DMS79 treated with DMSO at 0.1 percent for 48 hours (cell line): ENCODE measurements at regions not wholly inside any gene's neighbourhood (a gene's known extent, or its start where the extent isn't known, plus 50 kb on each side); places are given as distances from the start of the nearest gene placed in this dataset.

Source experiments
- DNase-seq: peaks from one replicate; lab custom pipeline; 2025; lab: John Stamatoyannopoulos, UW

DNA sequence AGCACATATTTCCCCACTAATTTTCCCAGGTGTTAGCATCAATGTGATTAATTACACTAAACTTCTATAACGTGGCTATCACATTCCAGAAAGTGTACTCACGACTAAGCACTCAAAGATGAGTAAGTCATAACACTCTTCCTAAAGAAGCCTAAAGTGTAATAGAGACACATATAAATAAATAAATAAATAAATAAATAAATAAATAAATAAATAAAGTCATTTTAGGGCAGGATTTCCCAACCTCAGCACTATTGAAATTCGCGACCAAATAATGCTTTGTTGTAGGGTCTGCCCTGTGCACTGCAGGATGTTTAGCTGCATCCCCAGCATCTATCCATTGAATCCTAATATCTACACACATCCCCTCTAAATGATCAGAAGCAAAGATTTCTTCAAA lies 390.9 kb downstream of the CDH7 start:
- no peak for DNase-seq

DNA sequence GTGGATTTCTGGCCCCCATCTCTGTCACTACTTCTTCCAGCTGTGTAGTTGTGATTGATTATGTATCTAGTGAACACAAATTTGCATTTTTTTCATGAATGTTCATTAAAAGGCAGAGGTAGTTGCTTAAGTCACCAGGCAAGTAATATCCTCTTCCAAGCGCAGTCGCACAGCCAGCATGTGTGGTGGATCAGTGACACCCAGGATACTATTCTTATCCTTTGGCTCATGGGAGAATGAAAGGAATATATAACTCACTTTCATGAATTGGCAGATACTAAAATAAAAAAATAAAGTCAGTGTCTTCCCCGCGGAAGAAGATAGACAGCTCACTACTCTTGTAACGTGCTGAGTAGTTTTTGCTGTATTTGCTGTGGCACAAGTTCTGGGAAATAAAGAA lies 387.8 kb downstream of the CDH7 start:
- DNase-seq = no peak

DNA sequence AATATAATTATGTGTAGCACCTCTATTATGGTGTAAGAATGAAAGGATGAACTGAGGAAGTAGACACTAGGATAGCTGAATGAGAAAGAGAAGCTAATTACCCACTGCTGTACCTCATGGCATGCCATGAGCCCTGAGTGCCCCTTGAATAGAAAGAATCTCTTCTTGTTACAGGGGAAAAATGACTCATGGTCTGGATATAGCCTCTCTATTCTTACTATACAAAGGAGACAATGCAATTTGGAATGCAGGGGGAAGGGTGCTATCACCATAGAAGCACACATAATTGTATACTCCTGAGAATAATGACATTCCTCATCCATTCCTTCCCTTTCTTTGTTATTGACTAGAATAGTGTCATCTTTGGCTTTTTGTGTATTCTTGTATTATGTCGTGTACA lies 385.2 kb downstream of the CDH7 start:
- DNase-seq = no peak

GRCh38 chr18:66129248-66129647 lies 378.4 kb downstream of the CDH7 start:
- no peak for DNase-seq

DNA sequence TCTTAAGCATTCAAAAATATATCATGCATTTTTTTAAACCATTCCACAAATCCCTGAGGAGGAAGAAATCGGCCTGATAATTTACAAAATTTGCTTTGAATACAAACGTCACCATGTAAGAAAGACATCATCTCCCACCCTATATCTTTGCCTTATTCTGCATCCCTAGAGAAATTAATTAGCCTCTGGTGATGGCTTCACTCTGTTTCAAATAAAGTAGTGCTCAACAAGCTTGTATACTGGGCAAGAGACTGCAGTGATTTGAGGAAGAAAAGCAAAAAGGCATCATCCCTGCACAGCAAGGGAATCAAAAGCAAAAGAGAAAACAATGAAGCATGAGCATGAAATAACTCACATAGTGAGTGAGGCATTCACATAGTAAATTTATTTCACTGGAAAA lies 375.5 kb downstream of the CDH7 start:
- DNase-seq = no peak

DNA sequence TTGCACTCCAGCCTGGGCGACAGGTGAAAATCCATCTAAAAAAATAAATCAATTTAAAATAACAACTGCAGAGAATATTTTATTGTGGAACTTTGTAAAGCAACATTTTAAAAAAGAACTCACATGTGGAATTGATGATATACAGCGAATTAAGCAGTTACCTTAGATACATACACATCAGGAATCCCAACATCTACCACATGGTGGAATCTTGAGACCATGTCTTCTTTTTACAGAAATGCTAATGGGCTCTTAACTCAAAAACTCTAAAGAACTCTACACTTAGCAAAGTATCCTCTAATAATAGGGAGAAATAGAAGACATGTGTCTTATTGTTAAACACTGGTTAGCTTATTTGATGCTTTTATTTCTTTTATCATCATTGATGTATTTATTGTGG lies 373.6 kb downstream of the CDH7 start:
- no peak for DNase-seq

DNA sequence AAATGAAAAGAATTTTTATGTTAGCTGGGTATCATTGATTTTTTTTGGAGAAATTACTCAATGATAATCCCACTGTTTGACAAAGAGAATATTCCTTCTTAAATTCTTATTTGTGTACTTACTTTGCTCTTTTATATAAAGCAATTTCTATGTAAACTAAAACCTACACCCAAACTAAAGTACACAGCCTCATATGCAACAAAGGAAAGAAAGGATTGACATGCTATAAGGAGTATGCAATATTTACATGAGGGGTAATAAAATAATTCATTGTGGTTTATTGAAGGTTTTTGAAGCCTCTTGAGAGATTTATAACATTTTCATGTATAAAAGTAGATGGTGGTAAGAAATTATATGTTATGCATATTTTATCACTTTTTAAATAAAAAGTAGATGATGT lies 368.5 kb downstream of the CDH7 start:
- no peak for DNase-seq

DNA sequence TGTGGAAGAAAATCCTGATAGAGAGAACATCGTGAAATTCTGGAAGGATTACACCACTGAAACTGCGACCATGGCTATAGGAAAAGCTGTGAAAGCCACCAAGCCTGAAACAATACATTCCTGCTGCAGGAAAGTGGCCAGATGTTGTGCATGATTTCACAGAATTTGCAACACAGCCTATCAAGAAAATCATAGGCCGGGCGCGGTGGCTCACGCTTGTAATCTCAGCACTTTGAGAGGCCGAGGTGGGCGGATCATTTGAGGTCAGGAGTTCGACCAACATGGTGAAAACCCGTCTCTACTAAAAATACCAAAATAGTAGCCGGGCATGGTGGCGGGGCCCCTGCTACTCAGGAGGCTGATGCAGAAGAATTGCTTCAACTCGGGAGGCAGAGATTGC lies 360.2 kb downstream of the CDH7 start:
- DNase-seq = no peak

GRCh38 chr18:66110607-66111006 lies 359.8 kb downstream of the CDH7 start:
- DNase-seq = no peak

GRCh38 chr18:66109981-66110380 lies 359.2 kb downstream of the CDH7 start:
- DNase-seq = no peak

DNA sequence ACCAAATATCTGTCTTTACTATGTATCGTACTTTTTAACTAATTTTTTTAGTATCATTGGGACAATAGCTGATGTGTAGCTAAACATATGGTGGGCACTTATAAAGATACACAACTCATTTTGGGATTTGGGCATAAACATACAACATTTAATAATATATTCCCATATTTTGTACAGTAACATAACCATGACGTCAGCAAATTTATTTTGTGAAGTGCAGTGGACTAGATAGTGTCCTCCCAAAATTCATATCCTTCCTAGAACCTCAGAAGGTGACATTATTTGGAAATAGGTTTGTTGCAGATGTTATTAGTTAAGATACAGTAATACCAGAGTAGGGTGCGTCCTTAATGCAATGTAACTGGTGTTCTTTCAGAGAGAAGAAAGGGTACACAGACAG lies 356.7 kb downstream of the CDH7 start:
- no peak for DNase-seq

DNA sequence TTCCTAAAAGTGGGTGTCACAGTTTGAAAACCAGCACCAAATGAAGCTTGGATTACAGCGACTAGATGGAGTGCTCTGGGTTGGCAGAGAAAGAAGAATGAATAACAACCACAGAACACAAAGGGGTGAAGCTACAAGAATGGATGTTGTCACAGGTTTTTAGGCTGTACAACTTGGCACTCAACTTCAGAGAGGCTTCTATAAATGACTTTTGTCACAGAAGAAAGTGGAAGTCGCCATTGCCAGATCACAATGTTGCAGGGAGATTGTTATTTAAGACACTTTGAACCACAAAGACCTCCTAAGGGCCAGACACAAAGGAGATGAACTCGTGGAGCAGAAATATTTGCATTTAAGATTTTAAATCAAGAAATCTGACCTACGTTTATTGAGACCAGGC lies 354.2 kb downstream of the CDH7 start:
- no peak for DNase-seq

GRCh38 chr18:66103550-66103949 lies 352.7 kb downstream of the CDH7 start:
- no peak for DNase-seq

GRCh38 chr18:66083078-66083477 lies 332.3 kb downstream of the CDH7 start:
- no peak for DNase-seq

DNA sequence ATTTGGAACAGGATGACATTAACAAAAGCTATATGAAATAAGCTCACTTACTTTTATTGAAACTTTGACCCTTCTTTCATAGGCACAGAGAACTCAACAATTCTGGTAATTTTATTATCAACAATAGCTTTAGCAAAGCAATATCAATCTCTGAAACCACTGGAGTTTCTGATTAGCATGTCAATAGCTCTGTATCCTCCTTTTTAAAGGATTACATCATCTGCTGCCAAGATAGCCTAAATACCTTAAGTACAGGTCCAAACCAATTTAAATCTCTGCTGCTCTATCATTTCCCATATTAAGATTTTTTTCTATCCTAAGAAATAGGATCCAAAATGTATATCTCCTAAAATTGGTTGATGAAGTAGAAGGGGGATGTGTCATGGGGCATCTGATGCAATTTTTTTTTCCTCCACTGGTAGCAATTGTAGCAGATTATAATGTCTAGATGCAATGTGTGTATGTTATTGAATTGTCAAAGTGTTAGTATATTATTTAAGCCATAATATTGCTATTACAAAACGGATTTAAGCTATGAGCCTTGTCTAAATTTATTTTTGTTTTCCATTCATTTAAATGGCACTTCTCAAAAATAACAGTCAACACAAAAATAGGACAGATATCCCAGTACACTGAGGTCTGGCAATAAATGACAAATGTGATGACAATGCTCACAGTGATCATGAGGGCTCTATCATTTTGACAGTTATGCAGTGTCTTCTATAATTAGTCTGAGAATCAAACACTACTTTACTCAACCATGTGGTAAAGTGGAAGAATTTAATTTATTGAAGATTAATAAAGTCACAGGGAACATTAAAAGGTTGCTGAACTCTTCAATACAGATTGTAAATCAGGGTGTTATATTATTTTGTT lies 328.4 kb downstream of the CDH7 start:
- no peak for DNase-seq

DNA sequence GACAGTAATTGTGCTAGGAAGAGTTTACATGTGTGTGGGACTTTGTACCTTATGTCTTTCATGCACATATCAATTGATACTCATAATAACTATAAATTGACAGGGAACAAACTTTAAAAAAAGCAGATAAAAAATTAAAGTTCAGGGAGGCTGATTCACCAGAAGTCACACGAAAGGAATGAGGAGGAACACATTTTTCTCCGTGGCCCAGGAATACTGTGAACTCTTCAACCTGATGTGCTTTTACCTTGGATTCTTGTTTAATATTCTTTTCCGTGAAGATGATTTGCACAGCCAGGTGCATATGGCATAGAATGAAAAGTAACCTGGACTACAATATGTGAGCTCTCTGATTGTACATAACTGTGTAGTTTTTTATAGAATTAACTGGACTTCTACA lies 326.3 kb downstream of the CDH7 start:
- DNase-seq = no peak

- no peak for DNase-seq
Measured at GRCh38 chr18:66066191-66066590, 315.4 kb downstream of the CDH7 start.

- DNase-seq = no peak
Measured at GRCh38 chr18:66048406-66048805, 297.6 kb downstream of the CDH7 start.

GRCh38 chr18:66046032-66046602 lies 295.3 kb downstream of the CDH7 start:
- no peak for DNase-seq

GRCh38 chr18:66043009-66043408 lies 292.2 kb downstream of the CDH7 start:
- DNase-seq = no peak

DNA sequence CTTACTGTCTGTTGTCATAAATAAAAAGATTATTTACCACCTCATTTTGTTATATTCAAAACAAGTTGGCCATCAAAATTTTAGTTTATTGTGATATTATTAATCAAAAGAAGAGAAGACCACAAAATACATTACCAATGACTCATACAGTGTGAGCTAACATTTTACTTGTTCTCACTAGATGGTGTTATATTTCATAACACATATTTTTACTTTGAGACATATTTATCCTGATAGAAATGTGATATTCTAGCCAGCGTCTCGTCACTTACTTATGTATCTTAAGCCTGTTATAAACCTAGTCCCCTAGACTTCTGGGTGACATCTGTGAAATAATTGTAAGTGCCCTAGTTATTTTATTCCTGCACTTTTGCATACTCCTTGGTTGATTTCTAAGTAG lies 263.2 kb downstream of the CDH7 start:
- no peak for DNase-seq

DNA sequence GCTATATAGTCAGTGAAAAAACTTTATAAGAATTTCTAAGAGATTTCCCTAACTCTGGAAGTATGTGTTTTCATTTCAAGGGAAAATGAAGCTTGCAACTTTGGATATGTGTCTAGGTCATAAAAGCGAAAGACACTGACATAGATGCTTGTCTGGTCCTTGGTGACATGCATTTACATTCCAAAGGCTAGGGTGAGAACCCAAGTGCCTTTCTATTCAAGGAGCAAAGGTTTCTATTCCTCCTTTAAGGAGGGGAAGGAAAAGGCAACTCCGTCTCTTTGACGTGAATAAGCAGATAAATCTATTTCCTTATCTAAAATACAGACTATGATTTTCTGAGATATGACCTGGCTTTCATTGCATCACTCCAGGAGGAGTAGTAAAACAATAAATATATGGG lies 261.1 kb downstream of the CDH7 start:
- DNase-seq = no peak

DNA sequence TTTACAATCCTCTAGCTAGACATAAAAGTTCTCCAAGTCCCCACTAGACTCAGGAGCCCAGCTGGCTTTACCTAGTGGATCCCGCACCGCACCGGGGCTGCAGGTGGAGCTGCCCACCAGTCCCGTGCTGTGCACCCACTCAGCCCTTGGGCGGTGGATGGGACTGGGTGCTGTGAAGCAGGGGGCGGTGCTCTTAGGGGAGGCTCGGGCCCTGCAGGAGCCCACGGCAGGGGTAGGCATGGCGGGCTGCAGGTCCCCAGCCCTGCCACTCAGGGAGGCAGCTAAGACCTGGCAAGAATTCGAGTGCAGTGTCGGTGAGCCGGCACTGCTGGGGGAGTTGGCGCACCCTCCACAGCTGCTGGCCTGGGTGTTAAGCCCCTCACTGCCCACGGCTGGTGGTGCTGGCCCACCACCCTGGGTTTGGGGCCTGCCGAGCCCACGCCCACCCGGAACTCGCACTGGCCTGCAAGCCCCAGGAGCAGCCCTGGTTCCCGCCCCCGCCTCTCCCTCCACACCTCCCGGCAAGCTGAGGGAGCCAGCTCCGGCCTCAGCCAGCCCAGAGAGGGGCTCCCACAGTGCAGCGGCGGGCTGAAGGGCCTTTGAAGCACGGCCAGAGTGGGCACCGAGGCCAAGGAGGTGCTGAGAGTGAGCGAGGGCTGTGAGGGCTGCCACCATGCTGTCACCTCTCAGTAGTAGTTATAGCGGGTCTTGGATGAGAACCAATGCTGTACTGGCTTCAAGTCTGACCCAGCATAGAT lies 255.2 kb downstream of the CDH7 start:
- DNase-seq = no peak
